IPS DF 6.9 (cell line): ENCODE measurements at regions not wholly inside any gene's neighbourhood (a gene's known extent, or its start where the extent isn't known, plus 50 kb on each side); places are given as distances from the start of the nearest gene placed in this dataset.

Experiments
- DNase-seq: peaks from one replicate; pipeline ENCODE4 v3.0.0-alpha.2; 2013; ENCODE audit warnings: low read depth, low spot score
- H3K27ac ChIP-seq: one replicate; pipeline ENCODE4 v1.5.1; 2013; ENCODE audit warnings: low read length, control low read depth
- H3K27me3 ChIP-seq: 2 replicates; pipeline ENCODE4 v1.6.1; 2013; ENCODE audit warnings: mild to moderate bottlenecking, low read length; ENCODE audit not compliant: control insufficient read depth, insufficient read depth
- H3K36me3 ChIP-seq: 2 replicates; pipeline ENCODE4 v1.6.1; 2013; ENCODE audit warnings: low read length; ENCODE audit not compliant: control insufficient read depth, insufficient read depth
- H3K4me1 ChIP-seq: 2 replicates; pipeline ENCODE4 v1.6.1; 2013; ENCODE audit warnings: low read length; ENCODE audit not compliant: control insufficient read depth, insufficient read depth
- H3K4me3 ChIP-seq: 2 replicates; pipeline ENCODE4 v1.5.1; 2013; ENCODE audit warnings: mild to moderate bottlenecking, low read length
- H3K9me3 ChIP-seq: 2 replicates; pipeline ENCODE4 v1.6.1; 2013; ENCODE audit warnings: low read length, inconsistent platforms; ENCODE audit not compliant: control insufficient read depth, insufficient read depth
- WGBS: extraction: QIAGEN DNeasy Blood & Tissue Kit; methylation state at CpG from one replicate; pipeline ENCODE4 v1.1.7; 2013; ENCODE audit warnings: mixed read lengths, missing lambda C conversion rate; ENCODE audit not compliant: insufficient read length, insufficient coverage; 5-methylcytosine and 5-hydroxymethylcytosine counted together

DNA sequence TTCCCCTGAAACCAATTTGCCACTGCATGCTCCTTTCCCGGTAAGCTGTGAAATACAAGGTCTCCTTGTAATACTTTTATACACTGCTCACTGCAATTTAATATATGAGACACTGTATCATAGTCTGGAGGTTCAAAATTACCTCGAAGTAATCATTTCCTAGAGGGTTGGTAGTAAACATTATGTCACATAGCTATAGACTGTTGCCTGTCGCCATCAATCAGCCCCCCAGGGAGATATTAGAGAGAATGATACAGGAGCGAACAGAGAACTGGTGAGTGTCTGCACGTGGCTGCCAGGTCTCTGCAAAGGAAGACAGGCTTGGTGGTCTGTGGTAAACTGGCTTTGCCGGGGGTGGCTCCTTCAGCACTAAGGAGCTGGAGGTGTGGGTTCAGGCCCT lies 165.5 kb upstream of the WSCD2 start:
- no CpG with 5 or more reads among the region's 6 CpGs for WGBS
- DNase-seq, result no peak
- Histone ChIP-seq H3K27me3 (no peaks in the 10 kb centered on the region), H3K9me3 (no peaks in the 10 kb centered on the region), H3K4me1 (no peaks in the 10 kb centered on the region), H3K27ac (no peak overlapping the region), H3K36me3 (no peaks in the 10 kb centered on the region), H3K4me3 (no peak overlapping the region)

DNA sequence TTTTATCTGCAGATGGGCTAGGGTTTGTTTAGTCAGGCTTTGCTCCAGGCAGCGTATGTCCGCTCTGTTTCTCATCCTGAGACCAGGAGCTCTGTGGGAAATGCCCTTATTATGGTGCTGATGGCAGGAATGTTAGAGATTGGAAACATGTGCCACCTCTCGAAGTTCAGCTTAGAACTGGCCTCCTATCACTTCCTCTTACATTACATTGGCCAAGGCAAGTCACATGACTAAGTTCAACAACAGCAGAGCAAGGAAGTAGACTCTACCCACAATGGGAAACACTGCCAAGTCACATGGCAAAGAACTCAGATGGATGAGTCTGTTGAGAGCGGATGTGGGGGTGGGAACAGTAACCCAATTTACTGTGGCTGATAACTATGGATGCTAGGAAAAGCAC lies 161.9 kb upstream of the WSCD2 start:
- H3K4me3 ChIP-seq, result no peak overlapping the region
- H3K27ac ChIP-seq, result no peak overlapping the region
- H3K27me3 ChIP-seq, result no peaks in the 10 kb centered on the region
- no peak for DNase-seq
- no peaks in the 10 kb centered on the region for H3K9me3 ChIP-seq
- WGBS, result no CpG with 5 or more reads among the region's 4 CpGs
- no peaks in the 10 kb centered on the region for H3K36me3 ChIP-seq
- H3K4me1 ChIP-seq, result no peaks in the 10 kb centered on the region

GRCh38 chr12:107973950-107974349 lies 155.1 kb upstream of the WSCD2 start:
- Histone ChIP-seq H3K9me3 (no peaks in the 10 kb centered on the region), H3K4me3 (no peak overlapping the region), H3K27ac (no peak overlapping the region), H3K4me1 (no peaks in the 10 kb centered on the region), H3K27me3 (no peaks in the 10 kb centered on the region), H3K36me3 (no peaks in the 10 kb centered on the region)
- DNase-seq, result no peak

- Histone ChIP-seq H3K9me3 (no peaks in the 10 kb centered on the region), H3K36me3 (no peaks in the 10 kb centered on the region), H3K4me3 (no peak overlapping the region), H3K27ac (no peak overlapping the region), H3K27me3 (no peaks in the 10 kb centered on the region), H3K4me1 (no peaks in the 10 kb centered on the region)
- no peak for DNase-seq
These were observed 152.8 kb upstream of the WSCD2 start for GRCh38 chr12:107976331-107976730.

GRCh38 chr12:107978201-107978600 lies 150.9 kb upstream of the WSCD2 start:
- WGBS, result no CpG with 5 or more reads among the region's 5 CpGs
- no peaks in the 10 kb centered on the region for H3K4me1 ChIP-seq
- no peak for DNase-seq

GRCh38 chr12:107978641-107979040 lies 150.4 kb upstream of the WSCD2 start:
- no peak overlapping the region for H3K27ac ChIP-seq
- WGBS, result no CpG with 5 or more reads among the region's 4 CpGs

More at GRCh38 chr12:107978201-107978600, 150.9 kb upstream of the WSCD2 start:
- no peak overlapping the region for H3K27ac ChIP-seq
- H3K36me3 ChIP-seq, result no peaks in the 10 kb centered on the region
- H3K9me3 ChIP-seq, result no peaks in the 10 kb centered on the region
- H3K4me3 ChIP-seq, result no peak overlapping the region
- H3K27me3 ChIP-seq, result no peaks in the 10 kb centered on the region

GRCh38 chr12:107983756-107984472 lies 145.2 kb upstream of the WSCD2 start:
- Histone ChIP-seq H3K4me1 (no peaks in the 10 kb centered on the region), H3K36me3 (no peaks in the 10 kb centered on the region), H3K27ac (no peak overlapping the region), H3K27me3 (no peaks in the 10 kb centered on the region), H3K9me3 (no peaks in the 10 kb centered on the region), H3K4me3 (no peak overlapping the region)
- WGBS, result no CpG with 5 or more reads among the region's 4 CpGs
- no peak for DNase-seq

More at GRCh38 chr12:107978641-107979040, 150.4 kb upstream of the WSCD2 start:
- no peak overlapping the region for H3K4me3 ChIP-seq
- no peaks in the 10 kb centered on the region for H3K4me1 ChIP-seq
- DNase-seq, result no peak
- H3K27me3 ChIP-seq, result no peaks in the 10 kb centered on the region
- H3K9me3 ChIP-seq, result no peaks in the 10 kb centered on the region
- no peaks in the 10 kb centered on the region for H3K36me3 ChIP-seq

- WGBS, result no CpG with 5 or more reads among the region's 3 CpGs
These were observed 144.1 kb upstream of the WSCD2 start for GRCh38 chr12:107984973-107985372.

DNA sequence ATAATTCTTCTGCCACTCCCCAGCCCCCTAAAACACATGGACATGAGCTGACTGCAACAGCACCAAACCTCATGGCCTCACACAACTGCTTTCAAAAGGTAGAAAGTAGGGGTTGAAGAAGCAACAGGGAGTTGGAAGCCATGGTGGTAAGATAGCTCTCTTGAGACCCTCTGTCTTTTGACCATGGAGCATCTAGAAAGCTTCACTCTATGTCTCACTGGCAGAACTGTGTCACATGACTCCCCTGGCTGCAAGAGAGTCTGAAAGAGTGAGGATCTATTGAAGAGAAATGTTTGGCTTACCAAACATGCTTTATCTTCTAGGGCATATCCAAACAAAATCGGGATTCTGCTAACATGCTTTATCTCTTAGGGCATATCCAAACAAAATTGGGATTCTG lies 142.9 kb upstream of the WSCD2 start:
- no peaks in the 10 kb centered on the region for H3K27me3 ChIP-seq
- H3K4me1 ChIP-seq, result no peaks in the 10 kb centered on the region
- no peak overlapping the region for H3K27ac ChIP-seq
- no peak for DNase-seq
- H3K36me3 ChIP-seq, result no peaks in the 10 kb centered on the region
- H3K4me3 ChIP-seq, result no peak overlapping the region
- no CpG with 5 or more reads among the region's 1 CpG for WGBS
- H3K9me3 ChIP-seq, result no peaks in the 10 kb centered on the region

More at GRCh38 chr12:107984973-107985372, 144.1 kb upstream of the WSCD2 start:
- no peaks in the 10 kb centered on the region for H3K9me3 ChIP-seq
- H3K27ac ChIP-seq, result no peak overlapping the region
- H3K36me3 ChIP-seq, result no peaks in the 10 kb centered on the region
- H3K4me3 ChIP-seq, result no peak overlapping the region
- DNase-seq, result no peak
- H3K4me1 ChIP-seq, result no peaks in the 10 kb centered on the region
- H3K27me3 ChIP-seq, result no peaks in the 10 kb centered on the region

DNA sequence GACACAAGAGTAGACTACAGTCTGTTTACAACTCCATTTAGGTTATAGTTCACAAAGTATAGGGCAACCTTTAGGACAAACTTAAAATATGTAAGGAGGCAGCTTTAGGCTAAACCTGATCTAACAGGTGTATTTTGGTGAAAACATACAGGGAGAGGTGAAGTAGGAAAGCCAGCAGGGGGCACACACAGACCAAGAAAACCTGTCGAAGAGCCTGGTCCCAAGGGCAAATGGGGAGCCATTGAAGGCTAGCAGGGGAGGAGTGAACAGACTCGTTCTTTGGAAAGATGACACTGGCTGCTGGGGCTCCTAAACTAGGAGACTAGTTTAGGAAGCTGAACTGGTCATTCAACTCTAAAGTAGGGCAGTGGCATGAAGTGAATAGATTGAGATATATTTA lies 138.8 kb upstream of the WSCD2 start:
- WGBS, result no CpG with 5 or more reads among the region's 2 CpGs
- no peaks in the 10 kb centered on the region for H3K27me3 ChIP-seq
- H3K4me3 ChIP-seq, result no peak overlapping the region
- H3K4me1 ChIP-seq, result no peaks in the 10 kb centered on the region
- DNase-seq, result peak; percentile 50
- no peaks in the 10 kb centered on the region for H3K9me3 ChIP-seq
- H3K36me3 ChIP-seq, result no peaks in the 10 kb centered on the region
- no peak overlapping the region for H3K27ac ChIP-seq

DNA sequence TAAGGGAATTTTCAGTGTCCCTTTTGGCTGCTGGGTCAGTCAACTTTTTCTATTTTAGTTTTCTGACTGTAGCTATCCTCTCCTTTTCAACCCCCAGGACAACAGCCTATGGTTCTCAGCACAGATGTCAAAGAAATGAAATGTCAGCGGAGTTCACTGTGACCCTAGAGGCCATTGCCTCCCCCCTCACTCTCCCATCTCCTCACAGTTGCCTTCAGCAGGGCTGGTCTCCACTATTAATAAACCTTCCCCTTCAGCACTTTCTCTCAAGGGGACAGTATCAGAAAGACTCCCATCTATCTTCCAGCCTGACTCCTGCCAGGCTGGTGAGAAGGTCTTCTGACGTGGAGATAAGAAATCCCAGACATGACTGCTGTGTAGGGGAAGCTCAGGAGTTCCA lies 137.1 kb upstream of the WSCD2 start:
- no peaks in the 10 kb centered on the region for H3K4me1 ChIP-seq
- no peaks in the 10 kb centered on the region for H3K9me3 ChIP-seq
- DNase-seq, result no peak
- H3K36me3 ChIP-seq, result no peaks in the 10 kb centered on the region
- H3K4me3 ChIP-seq, result no peak overlapping the region
- WGBS, result no CpG with 5 or more reads among the region's 2 CpGs
- no peaks in the 10 kb centered on the region for H3K27me3 ChIP-seq
- H3K27ac ChIP-seq, result no peak overlapping the region
